ENCODE measurements at regions not wholly inside any gene's neighbourhood (a gene's known extent, or its start where the extent isn't known, plus 50 kb on each side); places are given as distances from the start of the nearest gene placed in this dataset.

DNA sequence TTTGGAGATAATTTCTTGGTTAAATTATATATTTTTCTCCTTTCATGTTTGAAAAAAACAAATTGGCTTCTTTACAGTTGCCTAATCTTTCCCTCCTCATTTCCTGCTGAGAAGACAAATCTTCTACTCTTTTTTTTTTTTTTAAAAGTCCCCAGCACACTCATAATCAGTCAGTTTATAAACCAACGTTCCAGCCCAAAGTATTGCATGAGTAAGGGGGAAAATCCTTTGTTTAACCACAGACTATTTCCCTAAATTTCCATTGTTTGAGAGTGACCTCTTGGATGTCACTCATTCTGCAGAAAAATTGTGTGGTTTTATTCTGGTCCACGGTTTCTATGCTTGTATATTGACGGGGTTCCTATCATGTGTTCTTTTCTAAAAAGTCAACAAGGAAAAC lies 55.1 kb upstream of the TLR4 start:
- no peak for DNase-seq

DNA sequence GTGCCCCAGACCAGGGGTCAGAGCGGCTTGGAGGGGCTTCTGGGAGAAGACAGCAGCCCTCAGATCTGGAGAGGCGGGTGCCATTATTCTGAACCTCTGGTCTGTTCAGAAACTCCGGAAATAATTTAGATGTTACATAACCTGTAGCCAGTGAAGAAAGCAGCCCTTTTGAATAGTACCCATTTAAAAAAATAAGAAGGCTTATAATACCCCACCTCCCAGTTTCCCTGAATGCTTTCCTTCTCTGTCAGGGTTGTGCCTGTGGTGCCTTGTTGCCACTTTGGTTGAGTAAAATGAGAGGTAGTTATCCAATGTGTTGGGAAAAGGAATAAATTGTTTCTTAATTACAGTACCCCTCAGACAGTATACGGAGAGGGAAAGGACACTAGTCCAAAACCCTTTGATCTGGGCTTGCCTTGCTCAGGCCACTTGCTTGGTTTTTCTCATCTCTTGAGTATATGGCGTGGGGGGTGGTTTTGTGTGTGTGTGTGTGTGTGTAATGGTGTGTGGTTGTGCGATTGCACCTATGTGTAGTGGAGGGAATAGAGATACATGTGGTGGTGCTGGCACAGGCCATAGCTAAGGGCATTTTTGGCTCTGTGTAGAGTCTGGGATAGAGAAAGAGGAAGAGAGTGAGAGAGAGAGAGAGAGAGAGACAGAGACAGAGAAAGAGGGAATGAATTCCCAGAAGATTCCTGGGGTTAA lies 59.1 kb upstream of the TLR4 start:
- DNase-seq = peak in 13 of 56 donors; percentile 4 to 56 (median 37)

DNA sequence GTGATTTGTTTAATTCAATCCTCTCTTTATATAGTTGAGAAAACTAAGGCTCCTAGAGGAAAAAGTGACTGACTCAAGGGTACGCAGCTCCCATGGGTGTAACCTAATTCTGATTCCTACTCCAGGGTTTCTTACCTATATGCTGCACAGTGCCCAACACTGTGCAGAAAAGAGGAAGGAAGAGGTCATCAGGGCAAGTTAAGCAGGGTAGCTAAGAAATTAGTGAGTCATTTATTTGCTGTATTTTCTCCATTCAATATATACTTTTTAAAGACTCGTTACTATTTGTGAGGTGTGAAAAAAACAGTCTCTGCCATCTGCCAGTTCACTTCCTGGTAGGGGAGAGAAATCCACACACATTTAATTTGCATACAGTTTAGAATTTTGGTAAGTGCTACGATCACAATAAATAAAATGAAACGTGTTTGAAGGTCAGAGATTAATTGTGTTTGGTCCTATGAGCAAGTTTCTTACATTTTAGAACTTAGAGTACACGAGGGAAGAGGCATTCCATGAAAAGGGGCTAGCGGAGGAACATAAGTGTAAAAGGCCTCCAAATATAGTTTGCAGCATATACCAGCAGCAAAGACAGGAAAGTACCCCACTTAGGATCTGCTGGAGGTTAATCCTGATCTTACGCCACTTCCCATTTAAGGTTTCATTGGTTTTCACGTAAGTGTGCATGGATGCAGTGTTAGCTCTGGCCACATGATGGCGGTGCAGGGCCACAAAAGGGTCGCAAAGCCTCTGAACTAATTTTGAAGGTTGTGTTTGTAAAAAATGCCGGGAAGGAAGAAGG lies 59.9 kb upstream of the TLR4 start:
- DNase-seq = peak in 49 of 56 donors; percentile 11 to 88 (median 62)

- DNase-seq = no peak
Observed at GRCh38 chr9:117643288-117643654, 60.9 kb upstream of the TLR4 start.

GRCh38 chr9:117642571-117643287 lies 61.5 kb upstream of the TLR4 start:
- DNase-seq = peak in 5 of 56 donors; percentile 1 to 17 (median 4)

GRCh38 chr9:117636681-117637080 lies 67.5 kb upstream of the TLR4 start:
- no peak for DNase-seq

DNA sequence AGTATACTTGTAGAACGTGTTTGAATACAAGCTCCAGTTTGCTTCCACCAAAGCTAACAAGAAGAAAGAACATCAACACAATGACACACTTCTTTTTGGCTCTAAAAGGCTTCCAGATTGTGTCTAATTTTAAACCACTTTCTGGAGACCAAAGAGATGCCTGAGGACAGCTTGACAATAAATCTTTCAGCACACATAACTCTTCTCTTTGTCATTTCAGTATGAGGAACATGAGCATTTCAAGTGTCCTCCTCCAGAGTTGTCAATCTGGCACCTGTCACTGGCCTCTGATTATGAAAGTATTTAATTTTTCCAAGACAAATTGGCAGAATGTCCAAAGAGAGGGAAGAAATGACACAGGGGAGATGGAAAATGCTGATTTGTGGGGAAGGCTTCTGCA lies 79.0 kb upstream of the TLR4 start:
- no peak for DNase-seq

DNA sequence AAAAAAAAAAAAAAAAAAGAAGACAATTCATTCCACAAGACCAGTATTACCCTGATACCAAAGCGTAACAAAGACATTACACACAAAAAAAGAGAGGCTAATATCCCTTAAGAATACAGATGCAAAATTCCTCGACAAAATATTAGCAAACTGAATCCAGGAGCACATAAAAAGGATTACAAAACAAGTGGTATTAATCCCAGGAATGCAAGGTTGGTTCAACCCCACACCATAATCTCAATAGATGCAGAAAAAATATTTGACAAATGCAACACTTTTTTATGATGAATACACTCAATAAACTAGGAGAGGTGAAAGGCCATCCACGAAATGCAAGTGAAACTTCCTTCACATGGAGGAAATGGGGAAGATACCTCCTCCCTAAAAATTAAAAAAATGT lies 80.1 kb upstream of the TLR4 start:
- no peak for DNase-seq

DNA sequence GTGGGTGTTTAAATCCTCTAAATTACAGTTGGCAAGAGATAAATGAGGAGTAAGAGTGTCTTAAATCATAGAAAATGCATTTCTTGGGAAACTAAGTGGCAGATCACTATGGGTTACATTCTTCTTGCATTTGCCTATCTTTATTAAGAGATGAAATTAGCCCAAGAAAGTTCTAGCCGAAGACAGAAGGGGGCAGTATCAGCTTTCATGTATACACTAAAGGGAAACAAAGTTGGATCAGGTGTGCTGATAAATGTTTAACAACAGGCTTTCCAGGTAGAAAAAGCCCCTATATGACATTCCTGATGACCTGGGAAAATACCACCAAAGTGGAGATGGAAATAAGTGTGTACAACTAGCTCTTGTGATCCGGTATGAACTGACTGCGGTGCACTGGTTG lies 81.9 kb upstream of the TLR4 start:
- DNase-seq = no peak

GRCh38 chr9:117616431-117616831 lies 87.8 kb upstream of the TLR4 start:
- no peak for DNase-seq

GRCh38 chr9:117612317-117612716 lies 91.9 kb upstream of the TLR4 start:
- no peak for DNase-seq

GRCh38 chr9:117597977-117598376 lies 106.2 kb upstream of the TLR4 start:
- no peak for DNase-seq

GRCh38 chr9:117596678-117597077 lies 107.5 kb upstream of the TLR4 start:
- no peak for DNase-seq

DNA sequence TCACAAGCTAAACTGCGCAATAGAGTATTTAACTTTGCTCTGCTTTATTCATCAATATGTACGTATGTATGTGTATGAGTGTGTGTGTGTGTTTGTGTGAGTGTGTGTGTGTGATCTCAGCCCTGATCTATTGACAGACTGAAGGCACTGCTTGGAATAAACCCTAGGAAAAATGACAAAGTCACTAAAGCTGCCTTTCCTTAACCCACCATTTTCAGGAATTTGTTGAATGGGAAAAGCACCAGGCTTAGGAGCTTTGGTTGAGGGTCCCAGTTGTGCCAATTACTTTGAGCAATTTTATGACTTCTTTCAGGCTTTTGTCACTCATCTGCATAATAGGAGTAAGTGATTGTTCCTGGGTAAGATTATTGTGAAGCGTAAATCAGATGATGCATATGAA lies 108.6 kb upstream of the TLR4 start:
- no peak for DNase-seq

GRCh38 chr9:117587263-117587662 lies 116.9 kb upstream of the TLR4 start:
- no peak for DNase-seq

- no peak for DNase-seq
Observed at GRCh38 chr9:117574099-117574498, 130.1 kb upstream of the TLR4 start.

DNA sequence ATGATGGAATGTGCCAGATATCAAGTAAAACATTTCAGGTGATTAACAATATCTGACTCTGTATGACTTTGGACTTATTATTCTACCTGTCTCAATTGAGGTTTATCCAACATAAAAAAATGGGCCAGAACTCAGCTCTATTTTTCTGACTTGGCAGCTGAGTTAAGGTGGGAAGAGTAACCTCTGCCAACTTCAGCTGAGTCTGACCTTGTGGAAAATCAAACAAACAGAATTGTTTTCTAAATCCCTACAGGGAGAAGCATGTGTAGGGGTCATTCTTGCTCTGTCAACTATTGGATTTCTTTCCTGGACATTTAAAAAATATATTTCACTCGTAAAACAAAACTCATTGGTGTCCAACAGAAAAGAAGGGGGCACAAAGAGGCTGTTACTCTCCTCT lies 139.4 kb upstream of the TLR4 start:
- DNase-seq = no peak

GRCh38 chr9:117561761-117562160 lies 142.4 kb upstream of the TLR4 start:
- no peak for DNase-seq

DNA sequence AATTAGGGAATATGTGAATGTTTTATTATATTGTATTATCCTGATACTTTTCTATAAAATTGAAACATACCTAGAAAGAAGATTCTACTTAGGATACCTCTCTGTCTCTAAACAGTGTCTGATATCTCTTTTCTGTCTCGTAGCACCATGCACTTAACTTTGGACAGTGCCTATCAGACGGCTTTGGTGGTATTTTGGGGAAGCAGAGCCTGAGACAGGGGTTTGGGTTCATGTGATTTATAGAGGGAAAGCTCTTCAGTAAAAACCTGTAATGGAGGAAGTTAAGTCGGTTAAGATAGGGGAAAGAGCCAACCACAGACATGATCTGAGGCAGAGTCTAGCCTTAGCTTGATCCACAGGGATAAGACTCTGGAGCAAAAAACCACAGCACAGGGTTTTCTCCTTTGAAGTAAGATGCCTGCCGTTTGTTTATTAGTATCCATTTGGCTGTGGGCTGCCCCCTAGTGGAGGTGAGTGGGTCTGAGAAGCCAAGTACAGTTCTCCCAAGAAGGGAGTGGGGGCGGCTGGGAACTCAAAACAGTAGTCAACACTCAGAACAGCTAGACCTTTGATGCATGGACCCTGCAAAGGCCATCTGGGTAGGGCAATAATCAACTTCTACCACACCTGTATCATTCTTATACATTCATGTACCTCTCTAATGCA lies 141.2 kb upstream of the ASTN2 start:
- peak in 32 of 56 donors; percentile 1 to 74 (median 16) for DNase-seq

GRCh38 chr9:117552811-117553210 lies 138.0 kb upstream of the ASTN2 start:
- DNase-seq = no peak

DNA sequence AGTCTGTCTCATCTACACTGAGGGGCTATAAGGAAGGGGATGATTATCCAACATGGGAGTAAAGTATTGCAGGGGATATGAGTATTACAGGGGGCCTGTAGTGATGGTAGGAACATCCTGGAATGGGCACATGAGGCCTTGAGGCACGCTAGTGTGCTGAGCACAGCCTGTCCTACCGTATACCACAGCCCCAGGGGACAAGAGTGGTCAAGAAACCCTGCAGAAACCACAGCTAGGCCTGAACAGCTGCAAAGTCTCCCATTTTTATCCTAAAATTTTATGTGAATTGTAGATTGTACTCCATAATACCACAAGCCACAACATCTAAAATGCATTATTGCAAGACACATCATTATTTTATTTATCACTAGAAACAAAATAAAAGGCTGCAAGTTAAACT lies 136.3 kb upstream of the ASTN2 start:
- no peak for DNase-seq

DNA sequence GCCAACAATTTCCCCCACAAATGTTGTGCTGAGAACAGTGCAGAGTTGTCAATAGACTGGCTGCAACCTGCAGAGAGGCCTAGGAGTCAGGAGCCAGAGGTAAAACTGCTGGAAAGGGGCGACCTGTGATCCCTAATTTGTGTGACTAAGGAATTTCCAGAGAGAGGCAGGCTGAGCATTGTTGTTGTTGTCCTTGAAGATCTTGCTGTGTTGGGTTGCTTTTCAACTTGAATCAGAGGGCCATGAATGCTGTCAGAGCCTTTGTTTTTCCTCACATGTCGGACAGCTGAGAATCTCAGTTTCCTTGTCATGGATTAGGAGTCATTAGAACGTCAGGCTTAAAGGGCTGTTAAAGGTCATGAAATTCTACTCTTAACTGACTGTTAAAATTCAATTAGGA lies 134.6 kb upstream of the ASTN2 start:
- no peak for DNase-seq

Data from amygdala (tissue), 56 donors.